GM18870 (cell line): ENCODE measurements at regions not wholly inside any gene's neighbourhood (a gene's known extent, or its start where the extent isn't known, plus 50 kb on each side); places are given as distances from the start of the nearest gene placed in this dataset.
A peak's percentile ranks its signal among the peaks of the same experiment; 100 is the strongest.

Experiments
- ATAC-seq: cut with Tn5 transposase; IDR thresholded peaks from one replicate; pipeline ENCODE4 v1.9.1; 2021; ENCODE audit warnings: moderate library complexity; ENCODE audit not compliant: unreplicated experiment

DNA sequence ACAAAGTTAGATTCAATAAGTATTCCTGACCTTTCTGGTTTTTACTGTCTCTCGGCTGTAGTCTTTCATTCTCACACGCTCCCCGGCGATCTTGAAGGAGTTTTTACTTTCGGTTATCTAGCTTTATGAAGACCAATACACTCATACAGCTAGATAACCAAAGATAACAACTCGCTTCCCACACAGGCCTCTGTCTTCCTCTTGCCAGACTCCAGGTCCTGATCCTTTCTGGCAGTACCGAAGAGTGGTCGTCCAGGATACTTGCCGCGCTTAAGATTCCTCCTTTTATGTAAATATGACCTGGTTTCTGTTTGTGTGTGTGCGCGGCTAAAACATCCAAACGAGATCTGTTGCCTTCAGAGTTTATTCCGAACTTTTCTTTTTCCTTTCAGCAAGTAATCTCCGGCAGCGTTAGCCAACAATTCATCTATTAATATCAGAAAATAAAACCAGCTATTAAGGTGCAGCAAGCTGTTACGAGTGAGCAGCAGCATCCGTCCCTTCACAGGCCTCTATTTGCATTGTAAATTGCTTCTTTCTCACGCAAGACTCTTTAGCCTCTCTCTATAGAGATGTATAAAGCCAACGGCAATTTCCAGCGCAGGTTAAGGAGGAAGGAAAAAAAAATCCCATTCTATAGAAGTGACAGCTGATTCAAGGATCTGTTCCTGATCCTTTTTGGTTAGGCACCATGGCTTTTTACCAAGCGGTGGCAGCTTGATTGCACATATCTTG lies 216.1 kb downstream of the MEF2C start:
- peak; percentile 65 for ATAC-seq

DNA sequence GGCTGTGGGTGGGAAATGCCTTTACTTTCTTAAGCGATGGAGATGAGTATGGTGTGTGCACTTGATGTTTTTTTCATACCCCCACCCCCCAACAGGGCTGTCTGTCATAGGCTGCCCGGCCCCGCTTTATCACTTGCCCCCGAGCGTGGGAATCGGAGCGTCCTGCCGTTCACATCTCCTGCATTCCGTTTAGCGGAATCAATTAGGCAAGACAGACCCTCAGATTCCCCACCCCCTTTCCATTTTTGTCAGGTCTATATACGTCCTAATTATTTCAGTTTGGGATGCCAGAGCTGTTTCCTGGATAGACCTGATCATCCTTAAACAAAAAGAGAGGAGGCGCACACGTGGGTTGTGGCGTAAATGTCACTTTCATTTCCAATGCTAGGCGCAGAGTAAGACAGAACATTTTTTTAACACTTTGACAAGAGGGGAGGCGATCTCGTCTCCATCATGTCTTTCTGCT lies 217.2 kb downstream of the MEF2C start:
- ATAC-seq = no peak

DNA sequence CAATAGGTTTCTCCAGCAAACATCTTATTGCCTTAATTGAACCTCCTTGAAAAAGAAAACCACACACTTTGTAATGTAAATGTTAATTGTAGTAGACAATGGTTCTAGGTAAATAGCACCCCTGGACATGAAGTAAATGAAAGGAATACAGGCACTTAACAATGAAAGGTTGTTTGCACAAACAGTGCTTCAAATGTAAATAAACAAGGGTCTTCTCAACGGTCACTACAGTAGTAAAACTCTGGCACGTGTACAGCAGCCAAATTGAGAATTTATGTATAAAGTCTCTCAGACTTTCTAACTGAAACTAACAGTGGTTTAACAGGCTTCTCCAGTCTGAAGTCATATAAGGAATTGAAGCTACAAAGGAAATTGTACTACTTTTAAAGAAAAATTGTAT lies 218.3 kb downstream of the MEF2C start:
- ATAC-seq = no peak

DNA sequence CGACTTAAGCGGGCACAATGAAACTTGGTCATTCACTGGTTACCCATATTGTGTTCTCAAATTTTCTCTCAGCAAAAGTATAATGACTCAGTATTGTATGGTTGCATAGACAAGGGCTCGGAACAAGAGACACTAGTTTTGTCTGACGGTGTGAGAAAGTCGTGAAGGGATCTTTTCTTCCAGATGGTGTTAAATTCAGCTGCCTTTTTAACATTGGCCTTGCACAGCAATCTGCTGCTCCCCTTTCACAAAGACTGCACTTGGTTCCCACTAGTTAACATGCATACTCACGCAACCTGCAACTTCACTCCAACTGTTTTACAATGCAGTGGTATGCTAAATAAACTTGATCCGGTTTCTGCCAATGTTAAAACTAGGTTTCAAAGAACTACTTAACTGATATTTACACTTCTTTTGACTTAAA lies 219.2 kb downstream of the MEF2C start:
- no peak for ATAC-seq

DNA sequence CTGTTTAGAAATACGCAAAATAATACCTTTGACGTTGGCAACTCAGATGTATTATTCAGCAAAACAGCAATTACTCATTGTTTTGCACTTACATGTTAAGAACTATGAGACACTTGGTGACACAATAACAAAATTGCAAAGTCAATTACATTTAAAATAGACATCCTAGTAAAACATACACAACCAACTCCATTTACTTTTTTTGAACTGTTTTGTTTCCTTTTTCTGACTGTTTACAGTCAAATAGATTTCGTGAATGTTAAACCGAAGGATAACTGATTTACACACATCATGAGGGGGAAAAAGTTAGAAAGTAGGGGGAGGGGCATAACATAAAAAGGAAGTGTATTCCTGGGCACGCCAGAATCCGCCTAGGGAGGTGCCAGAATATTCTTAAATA lies 220.1 kb downstream of the MEF2C start:
- ATAC-seq = no peak

DNA sequence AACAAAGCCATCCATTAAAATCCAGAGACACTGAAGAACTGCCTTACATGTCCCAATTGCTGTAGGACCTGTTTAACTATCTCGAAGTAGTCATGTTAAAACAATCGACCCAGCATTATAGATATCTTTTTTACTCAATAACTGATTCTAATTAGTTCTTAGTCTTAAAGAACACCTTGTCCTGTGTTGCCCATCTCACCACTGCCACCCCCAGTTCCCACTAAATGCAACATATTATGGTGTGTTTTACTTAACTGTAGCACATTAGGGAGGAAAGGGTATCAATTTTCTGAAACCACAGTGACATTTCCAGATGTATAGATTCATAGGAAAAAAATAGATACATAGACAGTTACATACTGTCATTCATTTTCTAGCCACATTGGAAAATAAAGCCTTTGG lies 221.2 kb downstream of the MEF2C start:
- no peak for ATAC-seq

DNA sequence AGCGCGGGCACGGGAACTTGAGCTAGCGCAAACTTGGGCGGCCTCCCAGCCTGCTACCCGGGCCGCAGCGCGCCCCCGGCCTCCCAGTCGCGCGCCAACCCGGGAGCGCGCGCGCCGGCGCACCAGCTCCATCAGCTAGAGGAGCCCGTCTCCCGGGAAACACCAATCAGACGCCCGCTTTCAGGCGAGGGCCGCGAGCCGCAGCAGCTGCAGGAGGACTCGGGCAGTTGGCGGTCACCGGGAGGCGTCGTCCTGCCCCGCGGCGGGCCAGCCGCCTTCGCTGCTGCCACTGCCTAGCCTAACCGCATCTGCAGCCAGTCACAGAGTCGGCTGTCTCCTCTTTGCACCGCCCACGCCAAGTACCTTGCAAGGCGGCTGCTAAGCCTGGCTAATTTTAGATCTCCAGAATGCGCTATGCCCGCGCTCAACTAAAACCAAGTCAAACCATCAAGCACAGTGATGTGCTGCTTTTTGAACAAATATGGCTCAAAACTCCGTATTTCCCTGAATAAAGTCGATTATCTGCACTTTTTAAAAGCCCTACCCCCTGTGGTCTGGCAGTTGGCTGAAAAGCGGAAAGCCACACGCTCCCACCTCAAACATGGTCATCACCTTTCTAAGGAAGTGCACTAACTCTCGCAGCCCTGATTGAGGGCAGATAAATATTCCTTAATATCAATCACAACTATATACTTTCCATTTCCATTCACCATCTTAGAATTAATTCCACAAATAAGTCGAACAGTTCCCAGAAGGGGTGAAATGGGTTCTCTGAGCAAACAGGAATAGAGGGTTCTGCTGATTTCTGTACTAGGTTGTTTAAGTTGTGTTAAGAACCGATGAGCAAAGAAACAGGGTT lies 221.8 kb downstream of the MEF2C start:
- ATAC-seq = peak; percentile 47

DNA sequence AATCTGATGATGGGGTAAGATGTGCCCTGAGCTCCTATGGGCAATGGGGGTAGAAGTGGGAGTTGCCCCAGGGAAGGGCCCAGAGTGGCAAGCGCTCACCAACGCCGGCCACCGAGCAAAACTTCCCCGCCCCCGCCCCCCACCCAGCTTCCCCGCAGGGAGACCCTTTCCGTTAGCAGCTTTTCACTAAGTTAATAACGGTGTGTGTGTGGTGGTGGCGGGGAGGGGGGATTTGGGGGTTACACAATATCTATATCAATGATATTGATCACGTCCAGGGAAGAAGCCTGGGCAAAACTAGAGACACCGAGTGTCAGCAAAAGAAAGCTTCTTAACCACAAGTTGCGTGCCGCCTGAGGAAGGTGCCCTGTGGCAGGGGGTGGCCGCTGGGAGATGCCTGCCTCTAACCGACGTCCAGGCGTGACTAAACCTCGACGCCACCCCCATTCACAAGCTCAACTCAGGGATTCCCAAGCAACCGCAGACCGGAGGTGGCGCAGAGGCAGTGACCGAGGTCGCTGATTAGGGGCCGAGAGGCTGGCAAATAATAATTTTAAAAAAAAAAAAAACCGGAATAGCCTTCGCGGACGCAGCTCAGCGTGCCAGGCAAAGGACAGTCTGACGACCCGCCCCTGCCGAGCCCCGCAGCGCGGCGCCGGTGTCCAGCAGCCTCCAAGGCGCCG lies 222.6 kb downstream of the MEF2C start:
- peak; percentile 26 for ATAC-seq

DNA sequence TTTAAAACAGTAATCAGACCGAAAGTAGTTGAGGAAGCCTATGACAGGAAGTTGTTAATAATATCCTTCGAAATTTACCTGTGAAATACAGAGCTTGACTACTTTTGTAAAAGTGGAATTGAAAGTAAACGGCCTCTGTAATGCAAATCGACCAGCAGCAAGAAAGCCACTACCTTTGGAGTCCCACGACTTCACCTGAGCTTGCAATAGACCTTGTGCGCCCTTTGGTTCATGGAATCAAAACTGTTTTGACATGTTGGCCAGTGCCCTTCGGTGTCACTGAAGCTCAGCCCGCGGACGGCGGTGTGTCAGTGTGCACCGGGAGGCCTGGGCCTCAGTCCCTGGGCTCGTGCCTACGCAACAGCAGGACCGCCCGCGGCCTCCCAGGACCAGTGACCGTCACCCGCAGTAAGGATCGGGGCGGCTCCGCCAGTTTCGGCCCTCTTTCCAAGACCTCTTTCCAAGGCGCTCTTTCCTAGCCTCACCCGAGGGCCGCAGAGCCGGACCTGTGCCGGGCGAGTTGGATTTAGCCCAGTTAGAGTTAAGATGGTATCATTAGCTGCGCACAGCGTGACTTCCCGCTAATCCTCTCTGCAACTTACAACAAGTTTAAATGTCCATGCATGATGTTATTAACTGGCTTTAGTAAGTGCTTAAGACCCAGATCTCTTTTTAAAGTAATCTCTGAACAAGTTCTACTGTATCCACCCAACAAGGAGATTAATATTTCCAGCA lies 223.3 kb downstream of the MEF2C start:
- ATAC-seq = peak; percentile 60

DNA sequence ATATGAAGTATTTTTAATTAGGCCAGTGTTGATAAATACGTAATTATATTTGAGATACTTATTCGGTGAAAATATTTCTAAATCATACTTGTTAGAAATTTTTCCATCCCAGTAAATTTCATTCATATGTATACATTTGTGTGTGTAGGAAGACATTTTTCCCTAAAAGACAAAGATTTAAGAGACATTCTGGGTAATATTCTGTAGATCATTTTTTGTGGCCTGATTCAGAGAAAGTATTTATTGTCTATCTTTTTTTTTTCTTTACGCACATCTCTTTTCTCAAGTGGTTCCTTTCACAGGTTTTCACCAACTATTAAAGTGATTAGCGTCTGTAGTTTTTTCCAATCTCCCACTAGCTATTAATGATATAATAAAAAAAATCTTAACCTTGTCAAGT lies 224.1 kb downstream of the MEF2C start:
- ATAC-seq = no peak

DNA sequence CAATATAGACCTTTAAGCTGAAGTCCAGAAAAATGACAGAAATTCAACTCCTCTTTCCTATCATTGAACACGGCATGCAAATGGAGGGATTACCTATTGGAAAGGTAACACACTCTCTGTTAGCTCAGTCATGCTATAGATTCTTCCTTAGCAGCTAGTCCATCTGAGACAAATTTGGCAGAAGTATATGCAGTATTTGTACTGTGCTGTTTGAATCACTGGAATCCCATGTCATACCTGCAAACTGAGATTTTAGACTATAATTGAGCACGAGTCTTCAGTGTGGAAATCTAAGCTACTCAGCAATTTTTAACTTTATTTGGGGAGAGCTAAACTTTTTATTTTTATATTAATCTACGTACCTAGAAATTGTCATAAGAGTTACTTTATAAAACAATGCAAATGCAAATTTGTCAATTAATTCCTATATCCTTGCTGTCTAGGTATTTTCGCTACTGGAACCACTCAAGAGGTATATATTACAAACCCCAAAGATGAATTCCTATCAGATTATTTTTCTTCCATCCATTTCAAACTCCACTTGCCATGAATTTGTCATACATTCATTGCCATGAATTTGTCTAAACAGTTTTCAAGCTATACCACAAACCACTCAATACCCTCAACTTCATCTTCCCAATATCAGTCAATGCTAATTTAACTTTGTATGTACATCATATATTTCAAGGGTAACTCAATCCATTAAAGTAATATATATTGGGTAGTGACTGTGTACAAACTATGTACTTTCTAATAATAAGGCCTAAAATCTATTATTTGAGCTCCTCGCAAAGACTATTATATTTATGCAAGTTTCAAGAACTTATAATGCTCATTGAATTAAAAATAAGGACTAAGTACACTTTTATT lies 224.8 kb downstream of the MEF2C start:
- ATAC-seq = no peak

DNA sequence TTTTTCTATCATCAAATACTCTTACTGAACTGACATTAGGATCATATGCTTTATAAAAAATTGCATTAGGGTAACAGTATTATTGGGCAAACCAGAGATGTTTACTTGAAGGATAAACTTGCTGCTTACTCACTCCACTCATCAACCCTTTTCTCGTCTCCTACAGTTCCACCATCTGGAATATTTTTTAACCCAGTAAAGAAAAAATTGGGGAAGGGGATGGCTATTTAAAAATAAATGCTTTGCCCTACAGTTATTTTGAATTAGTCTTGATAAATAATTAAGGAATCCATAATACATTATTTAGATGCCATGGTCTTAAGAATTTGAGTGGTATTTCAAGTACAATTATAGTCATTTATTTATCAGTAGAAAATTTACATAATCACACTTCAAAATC lies 225.8 kb downstream of the MEF2C start:
- ATAC-seq = no peak

DNA sequence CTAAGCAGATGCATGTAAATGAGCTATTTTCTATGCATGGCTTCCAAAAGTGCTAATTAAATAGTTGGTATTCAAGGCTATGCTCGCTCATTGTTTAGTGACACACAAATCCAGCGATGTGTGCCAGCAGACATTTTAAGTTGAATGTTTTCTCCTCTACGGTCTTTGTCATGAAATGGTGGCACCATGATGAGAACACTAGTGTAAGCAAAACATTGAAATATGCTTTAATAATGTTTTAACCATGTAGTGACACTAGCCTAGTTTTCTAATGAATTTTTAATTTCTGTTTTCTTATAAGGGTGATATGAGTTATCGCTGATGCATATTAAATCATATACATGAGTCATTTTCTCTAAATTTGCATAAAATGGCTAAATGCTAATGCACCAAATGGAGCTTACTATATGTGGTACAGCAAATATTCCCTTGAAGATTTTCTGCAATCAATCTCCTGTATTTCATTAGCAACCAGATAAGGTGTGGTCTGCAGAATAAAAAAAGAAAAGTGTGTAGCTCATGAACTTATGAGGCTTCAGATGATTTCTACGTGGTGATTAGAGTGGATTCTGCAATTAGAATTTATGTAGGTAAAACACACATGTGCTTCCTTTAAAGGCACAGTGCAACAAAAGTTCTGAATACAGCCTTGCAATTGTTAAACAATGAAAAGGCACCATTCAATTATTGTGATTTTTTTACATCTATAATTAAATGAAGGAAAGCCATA lies 226.6 kb downstream of the MEF2C start:
- no peak for ATAC-seq

DNA sequence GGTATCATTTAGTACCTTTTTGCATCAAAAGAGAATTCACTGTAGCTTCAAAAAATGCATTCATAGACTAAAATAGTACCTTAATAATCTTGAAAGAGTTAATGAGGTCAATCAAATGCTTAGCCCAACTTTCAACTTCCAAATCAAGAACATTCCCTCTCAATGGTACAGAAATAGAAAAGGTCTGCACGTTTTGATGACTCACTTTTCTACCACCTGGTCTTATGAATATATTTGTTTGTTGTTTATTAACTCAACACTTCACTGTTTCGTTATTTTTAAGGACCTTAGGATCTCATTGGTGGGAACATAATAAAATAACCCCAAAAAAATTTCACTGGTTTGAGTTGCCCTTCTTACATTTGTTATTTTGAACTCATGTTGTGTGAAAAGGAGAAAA lies 229.5 kb downstream of the MEF2C start:
- ATAC-seq = no peak

DNA sequence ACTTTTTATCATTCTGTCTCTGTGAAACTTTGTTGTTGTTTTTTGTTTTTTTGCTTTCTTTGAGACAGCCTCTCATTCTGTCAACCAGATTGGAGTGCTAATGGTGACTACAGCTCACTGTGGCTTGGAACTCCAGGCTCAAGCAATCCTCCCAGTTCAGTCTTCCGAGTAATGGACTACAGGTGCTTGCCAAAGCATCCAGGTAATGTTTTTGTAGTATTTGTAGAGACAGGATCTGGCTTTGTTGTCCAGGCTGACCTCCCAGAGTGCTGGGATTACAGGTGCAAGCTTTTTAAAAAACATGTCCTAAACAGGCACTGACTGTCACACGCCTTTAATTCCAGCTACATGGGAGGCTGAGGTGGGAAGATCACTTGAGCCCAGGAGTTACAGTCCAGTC lies 235.1 kb downstream of the MEF2C start:
- ATAC-seq = no peak

DNA sequence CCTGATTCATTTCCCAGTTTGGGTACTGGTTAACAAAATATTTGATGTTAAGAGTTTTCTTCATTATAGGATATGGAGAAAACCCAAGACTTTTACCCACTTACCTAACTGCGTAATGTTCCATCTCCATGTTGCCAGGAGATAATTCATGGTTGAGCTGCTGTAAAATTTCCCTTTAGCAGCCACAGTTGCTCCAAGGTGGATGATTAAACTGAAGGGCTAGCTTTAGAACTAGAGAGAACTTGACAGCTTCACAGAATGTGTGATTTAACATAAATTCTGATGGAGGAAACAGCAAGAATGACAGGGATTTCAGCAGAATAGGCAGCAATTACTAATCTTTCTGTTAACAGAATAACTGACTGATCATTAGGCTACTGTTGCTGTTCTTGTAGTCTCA lies 236.1 kb downstream of the MEF2C start:
- ATAC-seq = no peak

DNA sequence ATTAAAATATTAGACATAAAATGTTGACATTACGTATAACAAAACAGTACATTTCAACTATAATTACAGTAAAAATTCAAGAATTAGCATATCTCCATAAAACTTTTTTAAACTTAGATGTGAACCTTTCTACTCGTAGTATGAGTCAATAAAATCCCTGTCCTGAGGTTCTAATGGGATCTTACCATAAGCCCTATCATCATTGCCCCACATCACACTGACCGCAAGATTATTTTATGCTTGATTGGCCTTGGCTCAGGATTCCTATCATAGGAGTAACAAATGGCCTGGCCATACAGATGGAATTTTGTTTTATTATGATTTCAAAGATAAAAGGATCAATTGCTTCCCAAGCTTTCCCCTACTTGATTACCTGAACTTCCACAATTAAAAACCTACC lies 238.3 kb downstream of the MEF2C start:
- ATAC-seq = no peak

DNA sequence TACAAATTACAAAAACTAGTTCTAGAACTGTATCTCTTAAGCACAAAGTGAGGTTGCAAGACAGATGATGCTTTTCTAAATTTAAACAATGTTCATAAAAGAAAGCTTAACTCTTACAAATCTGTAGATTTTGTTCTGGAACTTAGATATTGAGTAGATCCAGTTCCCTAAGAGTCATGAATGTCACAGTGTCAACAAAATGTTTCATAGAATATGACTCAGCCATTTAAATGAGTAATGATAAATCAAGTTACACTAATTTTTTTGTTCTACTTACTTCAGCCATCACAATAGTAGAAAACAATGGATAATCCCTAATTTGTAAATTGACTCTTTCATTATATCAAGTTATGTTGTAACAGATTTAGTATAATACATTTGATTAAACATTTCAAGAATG lies 239.7 kb downstream of the MEF2C start:
- ATAC-seq = no peak

DNA sequence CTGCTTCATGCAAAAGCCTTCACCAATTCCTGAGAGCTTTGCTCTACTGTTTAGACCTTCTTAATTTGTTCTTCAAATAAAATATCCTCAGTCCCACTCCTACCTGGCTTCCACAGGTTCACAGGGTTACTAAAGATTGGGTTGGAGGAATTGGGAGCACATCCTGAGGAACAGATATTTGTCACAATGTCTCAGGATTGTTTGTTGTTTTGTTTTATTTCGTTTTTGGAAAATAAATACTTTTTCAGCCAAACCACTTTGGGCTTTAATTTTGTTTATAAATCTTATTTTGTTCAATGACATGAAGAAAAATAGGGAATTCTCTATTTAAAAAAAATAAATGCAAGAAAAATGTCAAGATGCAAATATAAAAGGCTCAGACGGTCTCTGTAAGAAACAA lies 249.0 kb downstream of the MEF2C start:
- no peak for ATAC-seq
